Right lobe of liver (tissue), 4 donors: ENCODE measurements at regions not wholly inside any gene's neighbourhood (a gene's known extent, or its start where the extent isn't known, plus 50 kb on each side); places are given as distances from the start of the nearest gene placed in this dataset.

Experiments
- CTCF ChIP-seq, 4 donors: fragments of 200-600 bp in 3 of 4; fragments of 450-650 bp in 1 of 4; IDR thresholded peaks; one replicate each; pipeline versions ENCODE4 v1.5.1 to v1.8.0; 2016 to 2022; ENCODE audit warnings: antibody characterized with exemption in 4 of 4, mild to moderate bottlenecking in 2 of 4
- POLR2A ChIP-seq: fragments of 450-650 bp; IDR thresholded peaks from one replicate; pipeline ENCODE4 v1.6.1; 2017; ENCODE audit warnings: antibody characterized with exemption, mild to moderate bottlenecking
- donor health status: DM: no; HTN: no; CAD: no.
- donor health status: DM: no; HTN: no; CAD: no.
- donor health status: DM: no; HTN: yes; CAD: no.

- TF ChIP-seq CTCF (IDR thresholded peaks at IDR 0.05) (no peak), POLR2A (no peak)
These were observed 105.7 kb upstream of the PEX5L start for GRCh38 chr3:180142472-180142871.
